T-helper 1 cell treated with Interleukin-12 subunit alpha and Interleukin-12 subunit beta and Interleukin-4 antibody, amounts not matched to agents 30 ng/mL and 1 ng/mL, for 36 hours (primary cell): ENCODE measurements at regions not wholly inside any gene's neighbourhood (a gene's known extent, or its start where the extent isn't known, plus 50 kb on each side); places are given as distances from the start of the nearest gene placed in this dataset.
"Not testable (repeated sequence)": the region's sequence is repeated elsewhere in the genome, so short reads cannot be mapped to it uniquely, and the experiment has no call there.

ENCODE experiments used
- intact Hi-C: fragments of 100-400 bp; cut with micrococcal nuclease; formaldehyde crosslinking; loops from one replicate; pipeline ENCODE4 v1.15.1; 2024

DNA sequence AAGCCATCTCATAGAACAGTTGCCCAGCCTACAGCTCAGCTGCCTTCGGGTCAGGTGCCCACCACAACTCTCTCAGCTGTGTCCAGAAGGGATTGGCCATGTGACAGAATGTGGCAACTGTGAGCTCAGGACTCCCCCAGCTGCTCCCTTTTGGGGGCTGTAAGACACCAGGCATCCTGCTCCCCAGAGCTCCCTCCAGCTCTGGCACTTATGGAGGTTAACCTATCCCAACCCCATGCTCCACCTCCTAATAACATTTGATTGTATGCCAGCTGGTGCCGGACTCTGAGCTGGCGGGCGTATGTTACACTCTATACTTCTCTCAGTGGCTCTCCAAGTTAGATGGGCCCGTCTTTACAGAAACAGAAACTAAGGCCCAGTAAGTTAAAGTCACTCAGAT is 222.8 kb downstream of the FAM43A start:
- intact Hi-C loops: loop anchor here (10.0 kb wide), 1 partner anchor 224 kb away; the partner anchor contains the start of gene FAM43A

DNA sequence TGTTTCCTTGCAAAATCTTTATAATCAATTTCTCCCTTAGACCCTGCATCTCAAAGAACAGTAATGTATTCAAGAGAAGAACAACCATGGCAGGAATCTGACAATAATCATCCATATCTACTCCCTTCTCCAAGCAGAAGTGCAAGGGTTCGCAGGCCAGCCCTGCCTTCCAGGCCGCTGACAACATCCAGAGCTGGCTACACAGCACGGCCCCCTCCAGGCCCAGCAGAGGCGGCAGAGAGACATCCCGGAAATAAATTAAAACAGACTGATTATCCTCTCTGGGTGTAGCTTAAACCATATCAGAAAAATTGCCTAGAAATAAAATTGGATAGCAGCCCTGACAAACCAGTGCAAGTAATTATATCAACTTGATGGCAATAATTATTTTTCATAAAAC is 223.3 kb downstream of the FAM43A start:
- intact Hi-C loops: loop anchor here (10.0 kb wide), 1 partner anchor 224 kb away; the partner anchor contains the start of gene FAM43A

DNA sequence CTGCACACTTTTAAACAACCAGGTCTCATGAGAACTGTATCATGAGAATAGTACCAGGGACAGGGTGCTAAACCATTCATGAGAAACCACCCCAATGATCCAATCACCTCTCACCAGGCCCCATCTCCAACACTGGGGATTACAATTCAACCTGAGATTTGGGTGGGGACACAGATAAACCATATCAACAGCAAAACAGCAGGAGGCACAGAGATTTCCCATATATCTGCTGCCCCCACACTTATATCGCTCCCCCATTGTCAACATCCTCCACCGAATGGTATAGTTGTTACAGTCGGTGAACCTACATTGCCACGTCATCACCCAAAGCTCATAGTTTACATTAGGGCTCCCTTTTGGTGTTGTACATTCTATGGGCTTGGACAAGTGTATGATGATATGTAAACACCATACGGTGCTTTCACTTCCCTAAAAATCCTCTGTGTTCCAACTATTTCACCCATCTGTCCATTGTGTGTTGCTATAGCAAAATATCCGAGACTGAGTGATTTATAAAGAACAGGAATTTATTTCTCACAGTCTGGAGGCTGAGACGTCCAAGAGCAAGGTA is 224.8 kb downstream of the FAM43A start:
- intact Hi-C loops: no loop called here

DNA sequence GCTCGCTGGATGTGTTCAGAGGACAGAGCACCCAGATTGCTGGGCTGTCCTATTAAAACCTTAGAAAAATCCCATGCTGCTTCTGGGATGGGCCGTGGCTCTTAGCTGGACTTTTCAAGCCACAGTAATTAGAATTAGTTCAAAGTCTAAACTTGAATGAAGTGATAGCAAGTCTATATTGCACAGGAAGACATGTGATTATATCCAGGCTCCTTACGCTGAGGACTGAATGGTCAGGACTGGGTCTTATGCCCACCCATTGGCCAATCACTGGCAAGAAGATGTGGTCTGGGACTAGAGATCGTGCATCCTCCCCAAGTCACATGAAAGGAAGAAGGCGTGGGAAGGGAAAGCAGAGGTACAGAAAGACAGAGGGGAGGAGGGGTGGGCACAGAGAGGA is 227.6 kb downstream of the FAM43A start:
- intact Hi-C loops: no loop called here

DNA sequence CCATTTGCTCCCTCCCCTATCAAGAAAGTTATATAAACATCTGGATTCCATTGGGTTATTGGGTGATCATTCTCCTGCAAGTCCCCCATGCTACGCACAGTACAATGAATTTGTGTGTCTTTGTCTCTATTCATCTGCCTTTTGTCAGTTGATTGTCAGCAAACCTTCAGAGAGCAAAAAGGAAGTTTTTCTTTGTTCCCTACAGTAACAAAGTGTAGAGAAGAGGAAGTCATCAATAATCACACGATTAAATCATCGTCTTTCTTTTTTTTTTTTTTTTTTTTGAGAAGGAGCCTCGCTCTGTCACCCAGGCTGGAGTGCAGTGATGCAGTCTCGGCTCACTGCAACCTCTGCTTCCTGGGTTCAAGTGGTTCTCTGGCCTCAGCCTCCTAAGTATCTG is 239.2 kb downstream of the FAM43A start:
- intact Hi-C loops: not testable (repeated sequence)

DNA sequence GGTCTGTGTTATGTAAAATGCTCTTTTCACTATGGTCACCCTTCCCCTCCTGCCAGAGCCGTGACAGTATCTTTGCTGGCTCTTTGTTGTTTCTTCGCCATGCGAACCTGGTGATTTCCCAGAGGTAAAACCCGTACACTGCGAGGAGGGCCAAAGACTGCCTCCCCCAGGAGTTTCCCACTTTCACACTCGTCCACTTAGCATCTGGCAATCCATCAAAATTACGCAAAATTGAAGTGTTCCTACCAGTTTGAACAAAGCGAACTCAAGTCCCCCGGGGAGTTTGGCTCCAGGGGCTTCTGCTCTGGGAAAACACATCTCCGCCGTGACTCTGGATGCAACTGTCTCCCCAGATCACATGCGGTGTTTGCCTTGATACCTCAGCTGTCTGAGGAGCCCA is 239.9 kb downstream of the FAM43A start:
- intact Hi-C loops: no loop called here

DNA sequence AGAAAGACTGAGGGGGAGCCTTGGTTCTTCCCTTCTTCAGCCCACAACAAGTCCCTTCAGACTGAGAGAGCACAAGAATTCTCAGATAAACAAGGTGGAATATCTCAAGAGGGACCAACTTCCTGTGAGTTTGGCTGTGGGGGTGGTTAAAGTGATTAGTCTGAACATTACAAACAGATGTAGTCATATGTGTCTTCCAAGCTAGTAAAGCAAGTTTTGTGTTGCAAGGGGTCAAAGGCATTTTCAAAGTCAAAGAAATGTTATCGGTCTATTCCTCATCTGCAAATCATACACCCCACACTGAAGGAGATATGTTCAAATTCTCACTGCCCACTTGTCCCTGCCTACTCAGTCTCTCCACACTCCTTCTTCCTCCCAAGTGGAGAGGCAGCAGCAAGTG is 242.5 kb downstream of the FAM43A start:
- intact Hi-C loops: no loop called here

DNA sequence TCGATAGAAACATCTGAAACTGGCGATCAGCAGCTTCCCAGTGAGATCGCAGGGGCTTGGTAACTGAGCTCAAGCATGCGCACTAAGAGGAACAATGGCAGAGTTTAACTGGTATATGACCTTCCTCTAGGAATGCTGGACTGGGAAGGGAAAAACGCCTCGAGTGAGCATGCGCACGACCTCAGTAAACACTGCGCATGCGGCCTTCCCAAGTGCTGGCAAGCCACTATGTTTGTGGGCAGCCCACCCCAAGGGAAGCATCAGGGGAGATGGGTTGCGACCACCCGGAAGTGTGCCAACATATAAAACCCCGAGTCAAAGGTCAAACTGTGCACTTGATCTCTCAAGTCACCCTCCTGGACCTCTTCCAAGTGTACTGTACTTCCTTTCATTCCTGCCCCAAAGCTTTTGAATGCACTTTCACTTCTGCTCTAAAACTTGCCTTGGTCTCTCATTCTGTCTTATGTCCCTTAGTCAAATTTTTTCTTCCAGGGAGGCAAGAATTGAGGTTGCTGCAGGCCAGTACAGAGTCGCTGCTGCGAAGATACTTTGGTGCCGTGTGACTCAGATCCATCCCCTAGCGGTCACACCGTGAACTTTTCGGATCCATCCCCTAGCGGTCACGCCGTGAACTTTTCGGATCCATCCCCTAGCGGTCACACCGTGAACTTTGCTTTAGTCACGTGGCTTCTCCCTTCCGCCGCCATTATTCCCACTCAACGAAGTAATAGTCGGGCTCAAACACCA is 243.3 kb downstream of the FAM43A start:
- intact Hi-C loops: no loop called here

DNA sequence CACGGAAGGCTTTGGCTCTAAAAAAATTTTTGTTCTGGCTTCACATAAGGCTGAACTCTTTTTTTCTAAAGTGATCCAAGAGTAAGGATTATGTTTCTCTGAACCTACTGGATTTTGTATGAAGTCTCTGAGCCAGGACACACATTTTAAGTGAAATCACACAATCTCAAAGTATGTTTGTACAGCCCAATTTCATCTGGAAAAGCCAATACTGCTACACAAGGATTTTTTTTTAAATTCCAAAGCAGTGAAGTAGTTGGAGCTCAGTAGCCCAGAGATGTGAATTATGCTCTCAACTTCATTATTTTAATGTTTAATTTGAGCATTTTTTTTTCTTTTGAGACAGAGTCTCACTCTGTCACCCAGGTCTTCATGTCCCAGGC is 243.9 kb downstream of the FAM43A start:
- intact Hi-C loops: no loop called here

DNA sequence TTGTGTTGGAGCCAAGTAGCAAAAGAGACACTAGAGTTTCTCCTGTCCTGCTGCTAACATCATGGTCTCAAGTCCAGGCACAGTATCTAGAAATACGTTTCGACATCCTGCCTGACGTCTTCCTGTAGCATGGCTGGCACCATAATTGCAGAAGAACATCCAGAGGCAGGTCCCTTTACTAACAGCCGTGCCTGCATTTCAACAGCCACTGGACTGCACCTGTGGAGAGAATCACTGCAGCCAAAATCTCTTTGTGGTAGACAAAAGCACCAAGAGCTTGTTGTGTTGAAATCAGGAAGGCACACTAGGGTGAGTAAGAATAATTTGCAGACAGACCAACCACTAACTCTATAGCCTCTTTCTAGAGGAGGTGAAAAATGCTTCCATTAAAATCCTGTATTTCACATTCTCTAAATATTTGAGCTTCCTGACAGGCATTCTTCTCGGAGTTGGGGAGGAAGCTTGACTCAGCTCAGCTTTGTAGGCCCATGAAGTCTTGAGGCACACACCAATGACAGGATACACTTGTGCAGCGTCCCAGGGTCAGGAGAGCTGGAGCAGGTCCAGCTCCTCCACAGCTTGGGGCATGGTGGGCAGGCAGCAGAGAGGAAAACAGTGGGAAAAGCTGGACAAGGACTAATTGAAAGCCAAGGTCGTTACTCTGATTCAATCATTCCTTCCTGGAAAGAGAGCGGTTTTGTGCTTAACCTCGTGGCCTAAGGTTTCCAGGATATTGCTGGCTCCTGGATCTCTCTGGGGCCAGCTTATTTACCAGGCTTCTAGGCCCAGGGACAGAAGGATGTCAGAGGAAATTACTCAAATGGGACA is 244.9 kb downstream of the FAM43A start:
- intact Hi-C loops: no loop called here

DNA sequence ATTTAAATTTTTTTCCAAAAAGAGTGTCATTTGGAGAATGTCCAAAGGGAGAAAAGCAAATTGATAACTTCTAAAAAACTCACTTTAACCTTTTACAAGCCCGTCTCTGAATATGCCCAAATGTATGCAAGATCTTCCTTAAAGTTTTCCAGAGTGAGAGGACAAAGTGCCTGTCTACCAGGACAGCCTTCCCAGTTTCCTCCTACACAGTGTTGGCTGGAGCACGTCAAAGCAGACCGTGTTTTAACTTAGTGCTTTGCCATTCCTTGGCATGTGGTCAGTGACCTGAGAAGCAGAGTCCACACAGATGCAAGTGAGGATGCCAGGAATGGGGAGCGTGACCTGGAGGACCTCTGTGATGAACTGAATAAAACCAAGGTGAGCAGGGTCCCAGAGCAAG is 245.7 kb downstream of the FAM43A start:
- intact Hi-C loops: no loop called here

DNA sequence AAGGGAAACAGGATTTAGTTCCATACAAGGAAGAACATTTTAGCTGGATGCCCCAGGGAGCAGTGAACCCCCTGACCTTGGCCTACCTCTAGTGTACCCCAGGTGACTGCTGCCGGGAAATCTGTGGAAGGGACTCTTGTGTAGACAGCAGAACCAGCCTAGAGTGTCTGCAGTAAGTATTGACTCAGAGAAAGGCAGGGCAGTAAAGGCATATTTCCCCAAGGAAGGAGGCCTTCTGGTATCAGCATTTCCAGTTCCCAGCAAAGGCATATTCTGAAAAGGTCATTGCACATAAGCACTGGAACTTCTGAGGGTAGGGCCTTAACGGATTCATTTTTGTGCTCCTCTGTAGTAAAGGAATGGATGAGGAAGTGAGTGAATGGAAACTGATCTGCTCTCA is 246.2 kb downstream of the FAM43A start:
- intact Hi-C loops: no loop called here

DNA sequence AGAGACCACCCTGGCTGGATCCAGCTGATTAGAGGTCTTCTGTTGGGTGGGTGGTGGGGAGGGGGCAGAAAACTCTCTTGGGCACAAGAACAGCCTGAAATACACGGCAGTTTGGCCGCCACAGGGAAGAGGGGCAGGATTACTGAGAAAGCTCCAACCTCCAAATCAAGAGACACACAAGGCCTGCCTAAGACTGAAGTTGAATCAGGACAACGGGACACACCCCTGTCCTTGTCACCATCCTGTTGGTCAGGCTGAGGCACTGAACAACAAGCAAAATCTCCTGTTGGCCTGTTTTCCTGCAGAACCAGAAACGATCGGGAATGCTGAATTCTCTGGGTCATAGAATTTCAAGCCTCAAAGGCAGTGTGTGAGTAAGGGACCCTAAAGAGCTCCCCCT is 247.8 kb downstream of the FAM43A start:
- intact Hi-C loops: no loop called here

DNA sequence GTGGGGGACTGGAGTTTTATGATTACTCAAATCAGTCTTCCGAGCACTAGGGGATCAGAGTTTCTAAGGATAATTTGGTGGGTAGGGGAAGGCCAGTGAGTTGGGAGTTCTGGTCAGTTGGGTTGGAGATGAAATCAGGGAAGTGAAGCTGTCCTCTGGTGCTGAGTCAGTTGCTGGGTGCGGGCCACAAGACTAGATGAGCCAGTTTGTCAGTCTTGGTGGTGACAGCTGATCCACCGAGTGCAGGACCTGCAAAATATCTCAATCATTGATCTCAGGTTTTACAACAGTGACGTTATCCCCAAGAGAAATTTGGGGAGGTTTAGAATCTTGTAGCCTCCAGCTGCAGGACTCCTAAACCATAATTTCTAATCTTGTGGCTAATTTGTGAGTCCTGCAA is 249.4 kb downstream of the FAM43A start:
- intact Hi-C loops: no loop called here

DNA sequence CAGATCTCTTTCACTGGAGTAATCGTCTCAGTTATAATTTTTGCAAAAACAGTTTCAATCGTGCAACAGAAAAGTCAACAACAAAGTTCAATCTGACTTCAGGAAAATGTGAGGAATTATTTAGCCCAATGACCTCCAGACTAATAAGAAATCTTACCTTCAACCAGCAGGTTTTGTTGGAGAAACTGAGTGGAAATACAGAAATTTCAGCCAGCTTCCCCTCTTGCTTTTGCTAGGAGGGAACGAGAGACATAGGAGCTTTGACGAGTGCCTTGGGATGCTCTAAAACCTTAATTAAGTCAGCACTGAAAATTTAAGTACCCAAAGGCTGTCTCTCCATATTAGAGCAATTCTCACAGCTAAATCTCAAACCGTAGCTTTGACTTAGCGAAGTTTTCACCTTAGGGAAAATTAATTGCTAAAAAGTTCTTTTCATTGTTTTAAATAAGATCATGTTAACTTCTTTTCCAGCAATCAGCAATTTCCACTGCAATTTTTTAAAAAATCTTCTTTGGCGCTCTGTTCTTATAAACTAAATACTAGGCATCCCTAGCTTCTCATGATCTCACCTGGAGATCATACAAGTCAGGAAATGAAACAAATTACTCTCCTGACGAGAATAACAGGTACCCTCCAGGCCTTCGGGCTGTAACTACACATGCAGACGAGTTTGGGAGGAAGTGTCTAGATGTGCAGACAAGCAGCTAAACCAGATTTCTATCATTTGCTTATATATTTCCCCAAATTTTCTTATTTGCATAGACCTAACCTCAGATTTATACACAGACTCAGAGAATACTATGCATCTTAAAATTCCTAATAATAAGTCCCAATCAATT is 250.2 kb downstream of the FAM43A start:
- intact Hi-C loops: no loop called here

DNA sequence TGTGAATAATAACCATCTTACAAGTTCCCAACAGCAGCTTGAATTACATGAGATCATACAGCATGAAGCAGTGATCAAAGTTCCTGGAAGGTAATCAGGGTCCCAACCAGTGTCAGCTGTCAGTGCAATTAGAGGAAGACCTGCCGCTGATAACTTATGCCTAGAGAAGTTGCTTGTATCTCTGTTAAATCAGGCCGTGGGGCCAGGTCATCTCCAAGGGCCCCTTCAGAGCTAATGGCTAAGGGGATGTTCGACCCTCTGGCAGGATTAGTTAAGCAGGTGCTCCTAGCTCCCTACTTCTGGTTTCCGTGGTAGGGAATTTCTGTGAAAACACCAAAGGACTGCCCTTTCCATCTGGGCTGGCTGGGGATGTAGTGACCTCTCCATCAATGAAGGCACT is 251.0 kb downstream of the FAM43A start:
- intact Hi-C loops: no loop called here

DNA sequence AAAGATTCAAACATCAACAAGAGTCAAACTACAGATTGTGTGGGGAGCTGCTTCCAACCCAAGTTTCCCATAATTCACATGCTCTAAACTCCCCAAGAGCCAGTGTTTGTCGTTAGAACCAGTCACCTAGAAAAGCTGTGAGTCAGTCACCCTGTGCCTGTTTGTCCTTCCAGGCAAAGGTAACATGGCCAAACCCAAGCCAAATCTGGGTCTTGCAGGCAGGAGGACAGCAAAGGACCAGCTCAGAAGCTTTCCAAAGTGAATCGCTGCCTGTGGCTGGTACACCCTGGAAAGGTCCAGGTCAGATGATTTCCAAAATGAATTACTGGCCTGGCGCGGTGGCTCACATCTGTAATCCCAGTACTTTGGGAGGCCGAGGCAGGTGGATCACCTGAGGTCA is 251.5 kb downstream of the FAM43A start:
- intact Hi-C loops: no loop called here

DNA sequence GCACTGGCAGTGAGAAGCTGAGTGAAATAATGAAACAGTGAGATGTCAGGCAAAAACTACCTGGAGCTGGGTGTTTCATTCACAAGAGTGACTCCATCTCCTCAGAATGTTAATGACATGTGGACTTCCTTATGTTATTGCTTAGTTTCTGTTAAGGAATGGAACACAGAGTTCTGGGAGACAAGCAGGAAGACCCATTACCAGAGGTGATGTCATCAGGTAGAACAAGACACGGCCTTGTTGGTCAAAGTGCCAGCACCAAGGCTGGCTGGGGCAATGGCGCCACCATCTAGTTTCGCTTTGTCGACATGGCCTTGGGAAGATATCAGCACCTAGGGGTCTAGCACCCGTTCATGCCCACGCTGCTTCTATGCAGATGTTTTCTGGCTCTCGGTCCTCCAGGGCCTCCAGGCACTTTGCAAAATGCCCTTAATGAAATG is 252.2 kb downstream of the FAM43A start:
- intact Hi-C loops: no loop called here

DNA sequence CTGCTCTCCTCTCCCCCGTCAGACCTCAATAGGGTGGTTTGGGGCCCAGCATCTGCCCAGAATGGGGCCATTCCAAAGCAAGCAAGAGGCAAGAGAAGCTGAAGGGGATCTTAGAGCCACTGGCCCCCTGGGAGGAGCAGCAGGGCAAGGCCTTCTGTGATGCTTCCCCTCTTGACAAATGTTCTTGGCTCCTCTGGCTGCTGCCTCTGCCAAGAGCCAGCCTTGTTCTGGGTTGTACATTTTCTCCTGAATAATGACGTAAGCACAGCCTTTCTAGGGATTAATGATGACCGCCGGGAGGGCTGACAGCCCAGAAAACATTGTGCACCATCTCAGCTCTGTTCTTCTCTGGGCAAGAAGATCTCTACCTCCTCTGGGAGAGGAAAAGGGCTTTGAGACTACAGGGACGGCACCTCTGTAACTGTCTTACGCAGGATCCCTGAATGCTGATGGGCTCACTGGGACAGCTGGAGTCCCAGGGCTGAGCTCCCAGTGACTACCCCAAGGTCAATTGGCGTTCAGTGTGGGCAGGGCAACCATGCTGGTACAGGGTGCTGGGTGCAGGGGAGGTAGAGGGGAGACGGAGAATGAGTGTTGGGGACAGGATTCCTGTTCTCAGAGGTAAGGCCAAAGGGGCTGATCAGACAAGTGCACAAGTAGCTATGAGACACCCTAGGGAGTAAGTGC is 253.3 kb downstream of the FAM43A start:
- intact Hi-C loops: no loop called here

DNA sequence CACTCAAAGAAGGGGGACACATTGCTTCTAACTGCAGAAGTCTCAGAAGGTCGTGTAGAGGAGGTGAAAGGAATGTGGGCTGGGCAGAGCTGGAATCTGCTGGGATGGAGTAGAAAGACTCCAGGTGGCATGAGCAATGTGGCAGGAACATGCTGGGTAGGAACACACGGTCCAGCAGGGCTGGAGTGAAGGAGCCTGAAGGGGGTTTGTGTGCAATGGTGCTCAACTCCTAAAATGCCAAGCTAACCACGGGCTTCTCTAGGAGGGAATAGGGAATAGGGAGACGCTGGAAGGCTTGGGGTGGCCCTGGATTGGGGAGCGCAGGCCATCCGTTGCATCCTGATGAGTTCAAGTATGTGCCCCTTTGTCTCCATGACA is 253.8 kb downstream of the FAM43A start:
- intact Hi-C loops: no loop called here
